GM12878 (cell line): ENCODE measurements at regions not wholly inside any gene's neighbourhood (a gene's known extent, or its start where the extent isn't known, plus 50 kb on each side); places are given as distances from the start of the nearest gene placed in this dataset.

ENCODE experiments used
- ATAC-seq: fragments of 200-7000 bp; cut with Tn5 transposase; 3 replicates; pipeline ENCODE4 v1.9.1; 2020; ENCODE audit warnings: mild to moderate bottlenecking, moderate library complexity
- BruUV-seq: library from RNA; stranded (reverse); fragments of 400-500 nt; replicated peaks from 2 replicates; lab custom pipeline; 2021; lab: Mats Ljungman, UMichigan
- CTCF ChIA-PET: fragments of 300-600 bp; sonication (Branson Sonifier 250); formaldehyde crosslinking; extraction: SDS; loops from one replicate; lab custom pipeline; 2021; ENCODE audit warnings: inconsistent platforms; lab: Yijun Ruan, JAX
- POLR2A ChIA-PET: fragments of 350-600 bp; formaldehyde crosslinking; extraction: SDS; loops from one replicate; lab custom pipeline; 2021; ENCODE audit warnings: inconsistent platforms; lab: Charles Lee
- RAD21 ChIA-PET: fragments of 300-600 bp; sonication (Branson Sonifier 250); formaldehyde crosslinking; loops from one replicate; lab custom pipeline; 2023; ENCODE audit warnings: antibody characterized with exemption; ENCODE audit not compliant: unreplicated experiment; lab: Charles Lee
- SMC1A ChIA-PET: fragments of 300-600 bp; sonication (Branson Sonifier 250); formaldehyde crosslinking; loops from one replicate; lab custom pipeline; 2023; ENCODE audit not compliant: unreplicated experiment, uncharacterized antibody; lab: Charles Lee
- DNase-seq: peaks from one replicate; pipeline ENCODE4 v3.0.0-alpha.2; 2011; ENCODE audit warnings: low read depth, low spot score
- FAIRE-seq: peaks from 3 replicates; lab custom pipeline; 2011; peaks lifted over from hg19 to GRCh38; lab: Jason Lieb, UNC
- H2AFZ ChIP-seq: 2 replicates; pipeline ENCODE4 v1.6.0; 2011; ENCODE audit warnings: low read depth, low read length, control low read depth; ENCODE audit not compliant: control insufficient read depth
- H3K27ac ChIP-seq: 2 replicates; pipeline ENCODE4 v1.5.1; 2011; ENCODE audit warnings: control low read depth; ENCODE audit not compliant: control insufficient read depth, insufficient read depth
- H3K27me3 ChIP-seq, 2 experiments: replicated peaks in 1 of 2; 2 replicates each; pipeline versions ENCODE4 v1.6.0 to v1.6.1; 2011; ENCODE audit warnings: low read length in 1 of 2; ENCODE audit not compliant: control insufficient read depth in 2 of 2, insufficient read depth in 2 of 2
- H3K36me3 ChIP-seq, 2 experiments: 2 replicates each; pipeline ENCODE4 v1.5.1; 2011; ENCODE audit warnings: low read length in 1 of 2; ENCODE audit not compliant: control insufficient read depth in 2 of 2, insufficient read depth in 2 of 2
- H3K4me1 ChIP-seq: 2 replicates; pipeline ENCODE4 v1.6.1; 2011; ENCODE audit warnings: mild to moderate bottlenecking, low read length, moderate library complexity, mixed read lengths; ENCODE audit not compliant: control insufficient read depth, insufficient read depth
- H3K4me2 ChIP-seq: 2 replicates; pipeline ENCODE4 v1.6.0; 2011; ENCODE audit warnings: control low read depth; ENCODE audit not compliant: control insufficient read depth, insufficient read depth
- H3K4me3 ChIP-seq: fragments of 200-600 bp; sonication (generic); 2 replicates; pipeline ENCODE4 v1.5.1; 2016
- H3K79me2 ChIP-seq: 2 replicates; pipeline ENCODE4 v1.6.0; 2011; ENCODE audit warnings: low read length; ENCODE audit not compliant: control insufficient read depth, insufficient read depth
- H3K9ac ChIP-seq: 2 replicates; pipeline ENCODE4 v1.8.0; 2011; ENCODE audit warnings: low read length, control low read depth, mixed read lengths; ENCODE audit not compliant: control insufficient read depth, insufficient read depth
- H3K9me3 ChIP-seq: replicated peaks from 3 replicates; pipeline ENCODE4 v1.5.1; 2011; ENCODE audit warnings: mild to moderate bottlenecking, low read length; ENCODE audit not compliant: control insufficient read depth, insufficient read depth
- H4K20me1 ChIP-seq: 2 replicates; pipeline ENCODE4 v1.6.0; 2011; ENCODE audit not compliant: control insufficient read depth, insufficient read depth
- CHD2 ChIP-seq: IDR thresholded peaks from 2 replicates; pipeline ENCODE4 v1.6.1; 2011; ENCODE audit warnings: low read depth, low read length, improper control_type of control experiment, borderline replicate concordance
- GABPA ChIP-seq: IDR thresholded peaks from 2 replicates; pipeline ENCODE4 v1.6.1; 2014; ENCODE audit warnings: antibody characterized with exemption, low read depth, mild to moderate bottlenecking, inconsistent platforms
- IRF4 ChIP-seq: IDR thresholded peaks from 2 replicates; pipeline ENCODE4 v1.6.1; 2011; ENCODE audit warnings: low read depth, low read length
- KDM1A ChIP-seq: fragments of 200-600 bp; sonication (generic); IDR thresholded peaks from 2 replicates; pipeline ENCODE4 v1.6.1; 2016; ENCODE audit warnings: borderline replicate concordance
- NFXL1 ChIP-seq: fragments of 450-650 bp; IDR thresholded peaks from 2 replicates; pipeline ENCODE4 v1.6.1; 2017; ENCODE audit warnings: antibody characterized with exemption, mild to moderate bottlenecking, borderline replicate concordance
- PBX3 ChIP-seq: IDR thresholded peaks from 2 replicates; pipeline ENCODE4 v1.6.1; 2011; ENCODE audit warnings: mild to moderate bottlenecking, low read depth, low read length, moderate library complexity; ENCODE audit not compliant: insufficient replicate concordance
- POLR2AphosphoS2 ChIP-seq: IDR thresholded peaks from 2 replicates; pipeline ENCODE4 v1.6.1; 2011; ENCODE audit warnings: low read depth, mild to moderate bottlenecking, low read length, improper control_type of control experiment, moderate library complexity
- SIX5 ChIP-seq: IDR thresholded peaks from 2 replicates; pipeline ENCODE4 v1.6.1; 2011; ENCODE audit warnings: mild to moderate bottlenecking, low read depth, low read length, moderate library complexity; ENCODE audit not compliant: severe bottlenecking
- SUZ12 ChIP-seq: fragments of 200-600 bp; sonication (generic); IDR thresholded peaks from one replicate; pipeline ENCODE4 v1.6.1; 2018; ENCODE audit warnings: antibody characterized with exemption, mild to moderate bottlenecking; ENCODE audit not compliant: unreplicated experiment
- WGBS: methylation state at CpG from one replicate; pipeline ENCODE4 v1.1.6; 2016; ENCODE audit warnings: low lambda C conversion rate; ENCODE audit not compliant: insufficient replicate concordance, insufficient coverage; ENCODE audit errors: missing lambda C conversion rate; 5-methylcytosine and 5-hydroxymethylcytosine counted together
- in situ Hi-C: fragments of 300-500 bp; cut with MboI; formaldehyde crosslinking; loops from 9 replicates; pipeline ENCODE4 v1.14.3; 2018; ENCODE audit warnings: mixed read lengths
- intact Hi-C: fragments of 100-400 bp; cut with micrococcal nuclease; formaldehyde crosslinking; loops from one replicate; pipeline ENCODE4 v1.14.2; 2022; ENCODE audit not compliant: unreplicated experiment
- TF ChIP-seq, protein P1 (sequence below): fragments of 150-350 bp; IDR thresholded peaks from 2 replicates; pipeline ENCODE4 v1.6.1; 2016; ENCODE audit warnings: low read depth, low read length
- TF ChIP-seq, protein P2 (sequence below): fragments of 450-650 bp; IDR thresholded peaks from 2 replicates; pipeline ENCODE4 v1.6.1; 2017; ENCODE audit warnings: mild to moderate bottlenecking, moderate library complexity

DNA sequence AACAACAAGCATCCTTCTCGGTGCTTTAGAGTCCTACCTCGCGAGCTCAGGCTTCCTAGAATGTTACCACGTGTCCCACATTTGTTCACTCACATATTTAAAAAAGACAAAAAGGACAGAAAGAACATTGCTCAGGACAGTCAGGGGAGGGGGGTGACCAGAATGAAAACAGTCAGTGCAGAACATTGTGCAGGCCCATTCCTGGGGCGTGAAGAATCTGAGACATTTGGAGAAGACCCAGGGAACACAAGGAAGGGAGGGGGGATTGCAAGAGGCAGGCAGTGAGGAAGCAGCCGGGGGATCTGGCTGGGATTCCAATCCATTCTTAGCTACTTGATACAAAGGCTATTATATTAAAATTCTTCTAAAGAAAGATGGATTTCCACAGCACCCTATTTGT is 270.4 kb upstream of the CITED2 start:
- H3K27me3 ChIP-seq = no peaks in the 10 kb centered on the region
- intact Hi-C loops = no loop called here
- in situ Hi-C loops = no loop called here
- ChIA-PET RAD21 (interaction anchor here (1.1 kb wide), 1 partner anchor 9 kb away, joined by 3 read pairs; no protein-coding TSS in a partner anchor), POLR2A (no interaction called here), SMC1A (interaction anchor here (0.8 to 3.0 kb wide), 4 partner anchors 12 to 78 kb away, joined by 3 to 9 read pairs (median 3); no protein-coding TSS in a partner anchor)
- H3K4me3 ChIP-seq = no peak overlapping the region
- FAIRE-seq = no peak
- BruUV-seq = no TSS peak
- WGBS = 54% methylated on average over 6 of the region's 6 CpGs
- H3K79me2 ChIP-seq = no peaks in the 10 kb centered on the region
- no peak for DNase-seq
- no peaks in the 10 kb centered on the region for H3K36me3 ChIP-seq
- no peaks in the 10 kb centered on the region for H4K20me1 ChIP-seq
- no peak overlapping the region for H3K27ac ChIP-seq
- H3K9ac ChIP-seq = no peak overlapping the region
- no peak overlapping the region for H2AFZ ChIP-seq
- TF ChIP-seq PBX3 (no peak), POLR2AphosphoS2 (no peak), SIX5 (no peak), CHD2 (no peak), GABPA (no peak), SUZ12 (no peak), KDM1A (no peak), IRF4 (no peak), NFXL1 (no peak)
- TF ChIP-seq, protein P1, sequence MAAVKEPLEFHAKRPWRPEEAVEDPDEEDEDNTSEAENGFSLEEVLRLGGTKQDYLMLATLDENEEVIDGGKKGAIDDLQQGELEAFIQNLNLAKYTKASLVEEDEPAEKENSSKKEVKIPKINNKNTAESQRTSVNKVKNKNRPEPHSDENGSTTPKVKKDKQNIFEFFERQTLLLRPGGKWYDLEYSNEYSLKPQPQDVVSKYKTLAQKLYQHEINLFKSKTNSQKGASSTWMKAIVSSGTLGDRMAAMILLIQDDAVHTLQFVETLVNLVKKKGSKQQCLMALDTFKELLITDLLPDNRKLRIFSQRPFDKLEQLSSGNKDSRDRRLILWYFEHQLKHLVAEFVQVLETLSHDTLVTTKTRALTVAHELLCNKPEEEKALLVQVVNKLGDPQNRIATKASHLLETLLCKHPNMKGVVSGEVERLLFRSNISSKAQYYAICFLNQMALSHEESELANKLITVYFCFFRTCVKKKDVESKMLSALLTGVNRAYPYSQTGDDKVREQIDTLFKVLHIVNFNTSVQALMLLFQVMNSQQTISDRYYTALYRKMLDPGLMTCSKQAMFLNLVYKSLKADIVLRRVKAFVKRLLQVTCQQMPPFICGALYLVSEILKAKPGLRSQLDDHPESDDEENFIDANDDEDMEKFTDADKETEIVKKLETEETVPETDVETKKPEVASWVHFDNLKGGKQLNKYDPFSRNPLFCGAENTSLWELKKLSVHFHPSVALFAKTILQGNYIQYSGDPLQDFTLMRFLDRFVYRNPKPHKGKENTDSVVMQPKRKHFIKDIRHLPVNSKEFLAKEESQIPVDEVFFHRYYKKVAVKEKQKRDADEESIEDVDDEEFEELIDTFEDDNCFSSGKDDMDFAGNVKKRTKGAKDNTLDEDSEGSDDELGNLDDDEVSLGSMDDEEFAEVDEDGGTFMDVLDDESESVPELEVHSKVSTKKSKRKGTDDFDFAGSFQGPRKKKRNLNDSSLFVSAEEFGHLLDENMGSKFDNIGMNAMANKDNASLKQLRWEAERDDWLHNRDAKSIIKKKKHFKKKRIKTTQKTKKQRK = no peak
- TF ChIP-seq, protein P2, sequence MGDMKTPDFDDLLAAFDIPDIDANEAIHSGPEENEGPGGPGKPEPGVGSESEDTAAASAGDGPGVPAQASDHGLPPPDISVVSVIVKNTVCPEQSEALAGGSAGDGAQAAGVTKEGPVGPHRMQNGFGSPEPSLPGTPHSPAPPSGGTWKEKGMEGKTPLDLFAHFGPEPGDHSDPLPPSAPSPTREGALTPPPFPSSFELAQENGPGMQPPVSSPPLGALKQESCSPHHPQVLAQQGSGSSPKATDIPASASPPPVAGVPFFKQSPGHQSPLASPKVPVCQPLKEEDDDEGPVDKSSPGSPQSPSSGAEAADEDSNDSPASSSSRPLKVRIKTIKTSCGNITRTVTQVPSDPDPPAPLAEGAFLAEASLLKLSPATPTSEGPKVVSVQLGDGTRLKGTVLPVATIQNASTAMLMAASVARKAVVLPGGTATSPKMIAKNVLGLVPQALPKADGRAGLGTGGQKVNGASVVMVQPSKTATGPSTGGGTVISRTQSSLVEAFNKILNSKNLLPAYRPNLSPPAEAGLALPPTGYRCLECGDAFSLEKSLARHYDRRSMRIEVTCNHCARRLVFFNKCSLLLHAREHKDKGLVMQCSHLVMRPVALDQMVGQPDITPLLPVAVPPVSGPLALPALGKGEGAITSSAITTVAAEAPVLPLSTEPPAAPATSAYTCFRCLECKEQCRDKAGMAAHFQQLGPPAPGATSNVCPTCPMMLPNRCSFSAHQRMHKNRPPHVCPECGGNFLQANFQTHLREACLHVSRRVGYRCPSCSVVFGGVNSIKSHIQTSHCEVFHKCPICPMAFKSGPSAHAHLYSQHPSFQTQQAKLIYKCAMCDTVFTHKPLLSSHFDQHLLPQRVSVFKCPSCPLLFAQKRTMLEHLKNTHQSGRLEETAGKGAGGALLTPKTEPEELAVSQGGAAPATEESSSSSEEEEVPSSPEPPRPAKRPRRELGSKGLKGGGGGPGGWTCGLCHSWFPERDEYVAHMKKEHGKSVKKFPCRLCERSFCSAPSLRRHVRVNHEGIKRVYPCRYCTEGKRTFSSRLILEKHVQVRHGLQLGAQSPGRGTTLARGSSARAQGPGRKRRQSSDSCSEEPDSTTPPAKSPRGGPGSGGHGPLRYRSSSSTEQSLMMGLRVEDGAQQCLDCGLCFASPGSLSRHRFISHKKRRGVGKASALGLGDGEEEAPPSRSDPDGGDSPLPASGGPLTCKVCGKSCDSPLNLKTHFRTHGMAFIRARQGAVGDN = no peak
- TF ChIP-seq, all 136 proteins: peak for 0
- H3K4me2 ChIP-seq = no peak overlapping the region
- CTCF ChIA-PET = no interaction called here
- peaks cover 4% of the 10 kb centered on the region; the same call in 1 of the 2 replicates for H3K4me1 ChIP-seq
- no peaks in the 10 kb centered on the region for H3K9me3 ChIP-seq
- no peak for ATAC-seq
